Neural progenitor cell (in vitro differentiated cells): ENCODE measurements at regions not wholly inside any gene's neighbourhood (a gene's known extent, or its start where the extent isn't known, plus 50 kb on each side); places are given as distances from the start of the nearest gene placed in this dataset.
A peak's percentile ranks its signal among the peaks of the same experiment; 100 is the strongest.

Experiments
- DNase-seq: peaks from one replicate; pipeline ENCODE4 v3.0.0-alpha.2; 2016; ENCODE audit warnings: low spot score
- H2AFZ ChIP-seq: fragments of 200-600 bp; sonication (generic); replicated peaks from 2 replicates; pipeline ENCODE4 v1.6.1; 2016; ENCODE audit warnings: antibody characterized with exemption
- H3F3A ChIP-seq: fragments of 200-600 bp; sonication (generic); 2 replicates; pipeline ENCODE4 v1.6.1; 2016; ENCODE audit warnings: antibody characterized with exemption, low read depth
- H3K27ac ChIP-seq: fragments of 200-600 bp; sonication (generic); 2 replicates; pipeline ENCODE4 v1.5.1; 2016; ENCODE audit warnings: mild to moderate bottlenecking
- H3K27me3 ChIP-seq: fragments of 200-600 bp; sonication (generic); 2 replicates; pipeline ENCODE4 v1.6.1; 2016; ENCODE audit warnings: mild to moderate bottlenecking, moderate library complexity
- H3K36me3 ChIP-seq: fragments of 200-600 bp; sonication (generic); 2 replicates; pipeline ENCODE4 v1.5.1; 2016
- H3K4me1 ChIP-seq: fragments of 200-600 bp; sonication (generic); 2 replicates; pipeline ENCODE4 v1.6.1; 2016; ENCODE audit warnings: mixed run types
- H3K4me2 ChIP-seq: fragments of 200-600 bp; sonication (generic); 2 replicates; pipeline ENCODE4 v1.6.1; 2016
- H3K4me3 ChIP-seq: fragments of 200-600 bp; sonication (generic); 2 replicates; pipeline ENCODE4 v1.5.1; 2016
- H3K79me2 ChIP-seq: fragments of 200-600 bp; sonication (generic); 2 replicates; pipeline ENCODE4 v1.6.1; 2016; ENCODE audit warnings: low read depth
- H3K9ac ChIP-seq: fragments of 200-600 bp; sonication (generic); 2 replicates; pipeline ENCODE4 v1.6.1; 2016
- H3K9me3 ChIP-seq: fragments of 200-600 bp; sonication (generic); 2 replicates; pipeline ENCODE4 v1.5.1; 2016; ENCODE audit warnings: low read depth
- H4K20me1 ChIP-seq: fragments of 200-600 bp; sonication (generic); 2 replicates; pipeline ENCODE4 v1.6.1; 2016; ENCODE audit warnings: low read depth
- H3K27ac Mint-ChIP-seq: 3 replicates; pipeline ENCODE4 v1.8.0; 2021; ENCODE audit warnings: mixed read lengths
- H3K27me3 Mint-ChIP-seq: 2 replicates; pipeline ENCODE4 v1.8.0; 2022; ENCODE audit warnings: low read depth, mild to moderate bottlenecking, inconsistent platforms, moderate library complexity, mixed read lengths; ENCODE audit not compliant: insufficient read depth
- H3K36me3 Mint-ChIP-seq: 3 replicates; pipeline ENCODE4 v1.8.0; 2021; ENCODE audit warnings: mixed read lengths
- H3K4me1 Mint-ChIP-seq: 3 replicates; pipeline ENCODE4 v1.8.0; 2021; ENCODE audit warnings: mixed read lengths
- H3K4me3 Mint-ChIP-seq: 3 replicates; pipeline ENCODE4 v1.8.0; 2021; ENCODE audit warnings: mild to moderate bottlenecking, moderate library complexity, mixed read lengths
- H3K9me3 Mint-ChIP-seq: 3 replicates; pipeline ENCODE4 v1.8.0; 2020; ENCODE audit warnings: mixed read lengths
- CTCF ChIP-seq: fragments of 200-600 bp; sonication (generic); IDR thresholded peaks from 2 replicates; pipeline ENCODE4 v1.5.1; 2017; ENCODE audit warnings: antibody characterized with exemption, mild to moderate bottlenecking
- EZH2 ChIP-seq: fragments of 200-600 bp; sonication (generic); IDR thresholded peaks from 2 replicates; pipeline ENCODE4 v1.6.1; 2017; ENCODE audit warnings: antibody characterized with exemption, mild to moderate bottlenecking, moderate library complexity
- EZH2phosphoT487 ChIP-seq: fragments of 200-600 bp; sonication (generic); IDR thresholded peaks from 2 replicates; pipeline ENCODE4 v1.6.1; 2017; ENCODE audit warnings: antibody characterized with exemption

- Histone ChIP-seq H3K27me3 (no peaks in the 10 kb centered on the region), H3K9me3 (no peaks in the 10 kb centered on the region), H3K4me3 (no peak overlapping the region), H3K79me2 (no peaks in the 10 kb centered on the region), H4K20me1 (no peaks in the 10 kb centered on the region), H2AFZ (no peak overlapping the region), H3F3A (no peaks in the 10 kb centered on the region), H3K4me2 (no peak overlapping the region), H3K27ac (no peak overlapping the region), H3K36me3 (no peaks in the 10 kb centered on the region), H3K9ac (no peak overlapping the region), H3K4me1 (no peaks in the 10 kb centered on the region)
- Mint-ChIP-seq H3K4me1 (peaks cover 3% of the 10 kb centered on the region), H3K9me3 (peaks cover 5% of the 10 kb centered on the region), H3K4me3 (no peak overlapping the region), H3K36me3 (no peaks in the 10 kb centered on the region), H3K27me3 (no peaks in the 10 kb centered on the region), H3K27ac (no peak overlapping the region)
- TF ChIP-seq EZH2 = no peak
- no peak for TF ChIP-seq EZH2phosphoT487
- TF ChIP-seq CTCF = no peak
- no peak for DNase-seq
These were observed 425.0 kb downstream of the MID1IP1 start for GRCh38 chrX:39226251-39226650.

- no peaks in the 10 kb centered on the region for H3K36me3 Mint-ChIP-seq
- H4K20me1 ChIP-seq = no peaks in the 10 kb centered on the region
- no peak for DNase-seq
- no peak overlapping the region for H3K4me2 ChIP-seq
- no peak overlapping the region for H3K27ac Mint-ChIP-seq
- no peaks in the 10 kb centered on the region for H3K79me2 ChIP-seq
- H3K4me3 Mint-ChIP-seq = no peak overlapping the region
- no peak overlapping the region for H2AFZ ChIP-seq
- no peaks in the 10 kb centered on the region for H3K9me3 ChIP-seq
- H3K9me3 Mint-ChIP-seq = peaks cover 5% of the 10 kb centered on the region
- no peaks in the 10 kb centered on the region for H3K36me3 ChIP-seq
- H3K4me3 ChIP-seq = no peak overlapping the region
- H3K4me1 Mint-ChIP-seq = peaks cover 3% of the 10 kb centered on the region
- H3K27me3 Mint-ChIP-seq = no peaks in the 10 kb centered on the region
- H3F3A ChIP-seq = no peaks in the 10 kb centered on the region
- H3K27me3 ChIP-seq = no peaks in the 10 kb centered on the region
- TF ChIP-seq EZH2phosphoT487 (no peak), EZH2 (no peak), CTCF (no peak)
- H3K27ac ChIP-seq = no peak overlapping the region
- H3K4me1 ChIP-seq = no peaks in the 10 kb centered on the region
- no peak overlapping the region for H3K9ac ChIP-seq
These were observed 426.1 kb downstream of the MID1IP1 start for GRCh38 chrX:39227371-39227770.

GRCh38 chrX:39238006-39238405, 436.7 kb downstream of the MID1IP1 start:
- Histone ChIP-seq H3K79me2 (no peaks in the 10 kb centered on the region), H3K27me3 (no peaks in the 10 kb centered on the region), H3K4me2 (no peak overlapping the region), H3K9ac (no peak overlapping the region), H3F3A (no peaks in the 10 kb centered on the region), H3K9me3 (no peaks in the 10 kb centered on the region), H2AFZ (no peak overlapping the region), H3K27ac (no peak overlapping the region), H3K4me1 (no peaks in the 10 kb centered on the region), H3K4me3 (no peak overlapping the region), H4K20me1 (no peaks in the 10 kb centered on the region), H3K36me3 (no peaks in the 10 kb centered on the region)
- TF ChIP-seq CTCF (no peak), EZH2phosphoT487 (no peak), EZH2 (no peak)
- no peak overlapping the region for H3K27ac Mint-ChIP-seq
- no peaks in the 10 kb centered on the region for H3K27me3 Mint-ChIP-seq
- H3K4me3 Mint-ChIP-seq = no peak overlapping the region
- no peaks in the 10 kb centered on the region for H3K4me1 Mint-ChIP-seq
- no peaks in the 10 kb centered on the region for H3K9me3 Mint-ChIP-seq
- DNase-seq = no peak
- H3K36me3 Mint-ChIP-seq = no peaks in the 10 kb centered on the region

GRCh38 chrX:39242187-39242586, 440.9 kb downstream of the MID1IP1 start:
- TF ChIP-seq EZH2phosphoT487 (no peak), CTCF (peak; percentile 56)

More at GRCh38 chrX:39242187-39242586, 440.9 kb downstream of the MID1IP1 start:
- Histone ChIP-seq H3K79me2 (no peaks in the 10 kb centered on the region), H2AFZ (no peak overlapping the region), H3K4me1 (no peaks in the 10 kb centered on the region), H3K27ac (no peak overlapping the region), H3K9ac (no peak overlapping the region), H4K20me1 (no peaks in the 10 kb centered on the region), H3K4me3 (no peak overlapping the region), H3K27me3 (no peaks in the 10 kb centered on the region), H3F3A (no peaks in the 10 kb centered on the region), H3K9me3 (peaks cover 3% of the 10 kb centered on the region), H3K4me2 (no peak overlapping the region), H3K36me3 (no peaks in the 10 kb centered on the region)
- H3K4me1 Mint-ChIP-seq = no peaks in the 10 kb centered on the region
- no peaks in the 10 kb centered on the region for H3K36me3 Mint-ChIP-seq
- H3K27ac Mint-ChIP-seq = no peak overlapping the region
- no peaks in the 10 kb centered on the region for H3K9me3 Mint-ChIP-seq
- no peak overlapping the region for H3K4me3 Mint-ChIP-seq
- H3K27me3 Mint-ChIP-seq = no peaks in the 10 kb centered on the region
- peak; percentile 44 for DNase-seq
